HG03457 (cell line): ENCODE measurements at regions not wholly inside any gene's neighbourhood (a gene's known extent, or its start where the extent isn't known, plus 50 kb on each side); places are given as distances from the start of the nearest gene placed in this dataset.

Experiments
- ATAC-seq: cut with Tn5 transposase; IDR thresholded peaks from one replicate; pipeline ENCODE4 v1.9.1; 2021; ENCODE audit warnings: moderate number of reproducible peaks; ENCODE audit not compliant: unreplicated experiment

DNA sequence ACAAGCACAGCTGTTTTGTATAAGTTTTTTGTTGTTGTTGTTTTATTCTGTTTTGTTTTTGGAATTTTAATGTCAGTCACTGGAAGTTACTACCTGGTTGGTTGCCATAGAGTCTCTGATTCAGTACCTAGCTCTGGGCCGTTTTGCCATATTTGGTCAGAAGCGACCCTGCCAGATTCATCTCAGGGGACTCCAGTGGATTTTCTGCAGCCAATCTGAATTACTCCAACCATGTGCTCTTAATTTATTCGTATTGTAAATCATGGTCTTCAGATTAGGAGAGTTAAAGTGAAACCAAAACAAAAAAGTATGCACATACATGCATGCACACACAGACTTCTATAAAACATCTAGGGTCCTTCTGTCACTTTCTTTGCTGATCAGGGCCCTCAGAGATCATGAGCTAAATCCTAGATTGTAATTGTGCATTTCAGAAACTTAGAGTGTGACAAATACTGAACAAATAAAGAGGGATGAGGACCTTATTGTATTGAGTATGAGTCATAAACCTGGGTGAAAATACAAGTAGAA is 317.4 kb upstream of the UBE2E3 start:
- no peak for ATAC-seq

DNA sequence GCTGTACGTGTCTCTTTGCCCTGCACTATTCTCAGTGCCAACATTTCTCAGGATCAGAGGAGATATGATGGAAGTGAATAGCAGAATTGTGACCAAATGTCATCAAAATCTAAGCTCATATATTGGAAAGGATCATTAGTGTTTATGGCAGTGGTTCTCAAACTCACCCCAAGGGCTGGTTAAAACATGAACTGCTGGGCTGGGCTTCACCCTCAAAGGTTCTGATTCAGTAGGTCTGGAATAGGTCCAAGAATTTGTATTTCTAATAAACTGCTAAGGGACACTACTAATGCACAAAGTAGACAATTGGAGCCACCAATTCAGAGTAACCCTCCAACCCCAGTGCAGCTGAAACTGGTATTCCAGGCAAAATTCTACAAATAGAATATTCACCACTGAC is 317.9 kb upstream of the UBE2E3 start:
- ATAC-seq, result no peak

DNA sequence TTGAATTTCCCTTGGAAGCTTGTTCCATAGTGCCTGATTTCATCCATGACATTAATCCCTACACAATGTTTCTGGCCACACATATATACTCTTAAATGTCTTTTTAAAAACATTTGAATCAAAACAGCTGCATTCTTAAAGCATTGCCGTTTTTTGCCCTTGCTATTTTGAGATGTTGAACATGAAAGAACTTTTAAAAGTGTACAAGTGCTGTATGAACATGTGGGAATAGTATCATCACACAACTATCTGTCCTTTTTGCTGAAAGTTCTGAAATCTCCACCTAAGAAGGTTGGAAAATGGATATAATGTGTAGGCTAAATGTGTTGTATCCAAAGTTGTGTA is 318.7 kb upstream of the UBE2E3 start:
- no peak for ATAC-seq

DNA sequence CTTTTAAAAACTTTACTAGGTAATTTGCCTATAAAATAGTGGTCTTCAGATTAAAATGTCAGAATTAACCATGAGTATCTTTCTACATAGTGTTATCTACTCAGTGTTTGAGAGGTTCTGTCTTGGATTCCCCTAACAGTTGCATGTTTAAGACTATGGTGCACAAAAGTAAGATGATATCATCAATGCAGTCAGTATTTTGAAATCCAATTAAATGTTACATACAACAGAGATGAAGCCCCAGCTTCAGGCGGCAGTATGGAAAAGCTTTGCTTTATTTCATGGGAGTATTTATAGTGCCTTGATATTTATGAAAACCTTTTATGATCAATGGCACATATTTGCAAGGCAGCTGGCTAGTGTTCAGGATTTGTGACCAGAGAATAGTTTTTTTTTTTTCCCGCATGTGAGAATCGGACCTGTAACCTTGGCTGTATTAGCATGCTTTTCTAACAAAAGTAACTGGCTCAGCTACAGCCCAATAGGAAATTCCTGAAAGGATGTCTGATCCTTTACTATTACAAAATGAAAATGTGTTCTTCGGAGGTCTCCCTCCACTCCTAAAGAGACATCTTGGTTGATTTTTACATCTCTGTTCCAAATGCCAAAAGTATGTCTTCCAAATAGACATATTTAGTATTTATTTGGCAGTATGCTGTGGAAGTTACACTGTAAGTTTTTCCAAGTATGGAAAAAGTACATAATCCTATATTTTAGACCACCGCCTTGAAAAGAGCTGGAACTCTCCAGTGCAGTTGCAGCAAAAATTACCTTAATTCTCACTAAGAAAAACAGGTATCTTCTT is 319.3 kb upstream of the UBE2E3 start:
- no peak for ATAC-seq

DNA sequence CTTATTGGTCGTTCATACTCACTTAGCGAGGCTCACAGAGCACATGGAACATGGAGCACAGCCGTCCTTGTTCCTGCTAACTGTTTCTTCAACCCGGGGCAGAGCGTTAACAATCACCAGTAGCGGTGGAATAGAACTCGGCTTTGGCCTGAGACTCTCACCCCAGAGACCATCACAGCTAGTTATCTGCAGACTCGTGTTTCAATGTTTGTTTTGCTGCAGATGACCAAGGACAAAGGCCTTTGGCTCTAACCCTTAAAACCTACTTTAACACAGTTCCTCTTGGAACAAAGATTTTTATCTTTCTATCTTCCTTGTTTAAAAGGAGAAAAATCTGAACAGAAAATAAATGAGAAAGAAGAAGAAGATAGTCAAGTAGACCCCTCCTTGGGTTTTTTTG is 320.2 kb upstream of the UBE2E3 start:
- ATAC-seq, result no peak

DNA sequence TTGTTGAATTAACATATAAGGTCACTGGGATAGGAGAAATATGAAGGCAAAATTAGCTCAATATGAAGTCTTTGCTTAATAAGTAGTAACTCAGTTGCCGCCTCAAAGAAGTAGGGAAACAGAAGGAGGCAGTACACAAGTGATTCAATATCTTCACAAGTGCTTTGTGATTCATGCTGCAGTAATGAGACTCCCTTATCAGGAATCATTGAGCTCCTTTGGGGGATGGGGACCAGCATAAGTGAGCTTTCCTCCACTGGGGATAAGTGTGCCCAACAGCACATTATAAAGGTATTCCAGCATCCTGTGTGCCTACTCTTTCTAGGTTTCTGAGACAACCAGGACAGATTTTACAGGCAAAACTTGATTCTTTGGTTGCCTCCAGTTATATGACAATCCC is 323.4 kb upstream of the UBE2E3 start:
- ATAC-seq, result no peak

DNA sequence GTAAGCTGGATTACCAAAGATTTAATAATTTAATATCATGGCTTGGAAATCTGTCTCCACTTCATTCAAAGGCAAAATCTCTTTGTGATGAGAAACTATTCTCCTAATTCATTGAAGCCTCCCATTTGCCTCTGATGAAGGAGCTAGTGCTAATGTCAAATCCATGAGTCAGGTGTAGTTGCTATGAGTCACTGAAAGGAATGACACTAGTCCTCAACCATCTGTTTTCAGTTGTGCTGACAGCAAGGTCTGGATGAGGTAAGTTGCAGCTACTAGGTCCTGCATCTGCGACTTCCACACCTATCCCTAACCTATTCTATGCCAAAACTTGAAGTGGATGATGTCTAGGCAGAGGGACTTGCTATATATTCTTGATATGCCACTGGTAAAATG is 324.0 kb upstream of the UBE2E3 start:
- ATAC-seq, result no peak

DNA sequence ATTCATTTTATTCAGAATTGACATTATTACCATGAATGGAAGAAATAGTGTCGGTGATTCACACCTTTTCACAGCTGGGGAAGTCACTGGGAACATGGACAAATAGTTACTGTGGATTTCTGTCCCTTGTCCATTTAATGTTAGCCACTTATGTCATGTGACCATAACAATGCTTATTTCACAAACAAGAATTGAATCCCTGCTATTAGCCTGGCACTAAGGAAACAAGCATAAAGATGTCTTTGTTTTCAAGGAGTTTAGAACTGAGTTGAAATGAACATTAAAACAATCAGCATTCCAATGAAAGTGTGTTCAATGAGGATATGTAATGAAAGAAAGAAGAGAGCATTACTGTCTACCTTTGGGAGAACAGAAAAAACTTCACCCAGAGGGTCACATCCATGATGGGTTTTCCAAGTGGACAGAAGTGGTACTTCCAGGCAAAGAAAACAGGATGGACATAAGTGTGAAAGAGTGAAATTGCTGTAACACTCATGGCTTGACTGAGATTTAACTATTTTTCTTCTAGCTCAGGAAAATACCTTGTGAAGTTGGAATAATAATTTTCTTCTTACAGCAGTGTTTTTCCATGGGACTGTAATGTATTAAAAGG is 324.5 kb upstream of the UBE2E3 start:
- no peak for ATAC-seq

DNA sequence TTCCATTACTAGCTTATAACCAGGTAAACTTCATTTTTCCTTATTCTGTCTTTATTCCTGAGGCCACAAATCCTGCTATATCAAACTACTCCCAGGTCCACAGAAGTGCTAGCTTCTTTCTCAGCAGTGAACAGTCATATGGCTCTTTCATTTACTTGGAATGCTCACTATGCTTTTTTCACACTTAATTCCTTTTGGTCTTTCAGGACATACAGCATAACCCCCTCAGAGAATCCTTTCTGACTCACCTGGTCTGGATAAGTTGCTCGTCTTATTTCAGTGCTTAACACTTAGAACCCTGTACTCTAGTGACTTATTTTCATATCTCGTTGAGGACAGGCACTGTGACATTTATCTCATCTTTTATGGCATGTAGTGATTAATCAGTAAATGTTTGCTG is 325.0 kb upstream of the UBE2E3 start:
- no peak for ATAC-seq

DNA sequence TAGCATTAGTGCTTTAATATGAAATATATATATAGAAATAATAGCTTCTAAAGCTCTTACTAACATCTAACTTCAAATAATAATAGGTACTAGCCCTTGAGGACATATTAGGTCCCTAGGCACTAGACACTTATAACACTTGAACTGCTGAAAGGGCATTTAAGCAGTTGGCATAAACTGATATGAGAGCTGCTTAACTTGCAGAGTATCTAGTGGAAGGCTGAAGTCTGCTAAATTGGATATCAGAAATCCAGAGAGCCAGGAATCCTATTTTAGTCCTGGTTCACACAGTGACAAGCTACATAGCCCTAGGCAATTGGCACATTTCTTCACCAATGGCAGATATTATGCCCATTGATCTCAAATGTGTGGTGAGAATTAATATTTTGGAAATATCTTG is 326.9 kb upstream of the UBE2E3 start:
- ATAC-seq, result no peak

DNA sequence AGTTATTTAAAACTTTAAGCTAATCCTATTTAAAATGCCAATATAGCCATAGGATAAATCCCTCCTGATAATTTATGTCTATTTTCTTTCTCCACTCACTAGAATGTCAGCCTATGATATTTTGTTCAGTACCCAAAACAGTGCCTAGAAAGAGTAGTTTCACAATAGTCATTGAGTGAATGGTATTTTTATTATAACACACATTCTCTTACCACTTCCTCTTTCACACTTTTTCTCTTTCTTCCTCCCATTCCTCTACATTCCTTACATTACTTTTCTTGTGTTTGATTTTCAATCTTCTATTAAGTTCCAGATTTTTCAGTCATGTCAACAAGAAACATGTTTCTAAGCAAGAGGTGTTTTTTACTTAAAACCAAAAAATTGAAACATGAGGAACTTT is 327.6 kb upstream of the UBE2E3 start:
- no peak for ATAC-seq

DNA sequence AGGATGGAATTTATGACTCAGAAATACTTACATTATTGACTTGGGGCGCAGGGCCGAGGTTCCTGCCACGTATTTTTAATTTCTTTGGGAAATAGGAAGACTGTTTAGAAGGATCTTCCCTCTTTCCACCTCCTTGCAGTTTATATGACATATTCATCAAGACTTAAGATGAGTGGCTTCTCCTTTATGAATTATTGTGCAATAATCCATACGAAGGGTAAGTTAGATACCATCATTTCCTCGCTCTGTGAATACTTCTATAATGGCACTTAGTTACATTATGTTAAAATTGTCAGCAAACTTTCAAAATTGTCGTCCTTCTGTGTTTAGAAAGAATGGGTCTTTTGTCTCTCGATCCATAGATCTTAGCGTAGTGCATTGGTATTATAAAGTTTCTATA is 328.8 kb upstream of the UBE2E3 start:
- no peak for ATAC-seq

DNA sequence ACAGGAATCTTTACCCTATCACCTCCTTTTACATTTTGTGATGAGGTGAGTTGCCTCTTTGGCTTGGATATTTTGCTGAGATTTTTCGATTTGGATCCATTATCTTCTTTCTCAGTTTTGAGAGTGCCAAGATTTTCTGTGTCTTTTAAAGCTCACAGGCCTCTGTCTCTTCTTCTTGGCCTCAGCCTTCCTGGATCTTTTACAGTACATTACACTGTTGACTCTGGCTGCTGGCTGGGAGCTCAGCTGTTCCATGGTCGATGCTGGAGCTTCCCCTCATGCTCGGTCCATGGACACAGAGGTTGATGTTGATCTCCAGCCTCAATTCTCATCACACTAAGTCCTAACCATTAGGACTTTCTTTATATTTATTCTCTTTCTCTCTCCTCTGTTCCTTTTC is 332.8 kb upstream of the UBE2E3 start:
- no peak for ATAC-seq

DNA sequence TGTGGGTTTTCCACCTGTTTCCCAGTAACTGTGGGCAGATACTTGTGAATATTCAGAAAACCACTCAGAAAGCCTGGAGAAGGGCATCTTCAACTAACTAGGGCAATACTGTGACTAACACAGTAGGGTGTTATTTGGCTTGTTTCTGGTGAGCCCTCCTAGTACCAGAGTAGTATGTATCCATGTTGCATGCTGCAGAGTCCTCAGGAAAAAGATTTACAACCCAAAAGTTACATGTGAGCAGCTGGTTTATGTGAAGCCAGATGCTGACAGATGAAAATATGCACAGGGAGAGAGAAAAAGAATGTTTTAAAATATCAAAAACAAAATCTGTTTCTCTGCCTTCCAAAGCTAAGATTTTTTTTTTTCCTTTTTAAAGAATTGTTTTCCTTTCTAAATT is 333.2 kb upstream of the UBE2E3 start:
- ATAC-seq, result no peak

DNA sequence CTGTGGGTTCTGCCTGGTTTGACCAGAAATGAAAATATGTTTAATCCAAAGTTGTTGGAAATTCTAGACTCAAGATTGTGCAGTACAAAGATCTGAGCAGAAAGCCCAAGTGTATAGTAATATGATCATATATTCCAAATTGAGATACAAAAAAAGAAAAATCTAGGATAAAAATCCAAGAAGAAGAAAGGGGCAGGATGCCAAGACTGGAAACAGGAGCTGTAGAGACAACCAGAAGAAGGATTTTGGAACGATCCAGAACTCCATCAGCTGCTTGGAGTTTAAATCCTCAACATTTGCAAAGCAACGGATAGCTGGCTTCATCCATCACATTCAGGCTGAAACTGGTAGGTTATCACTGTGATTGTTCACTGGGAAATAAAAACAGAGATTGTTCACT is 333.6 kb upstream of the UBE2E3 start:
- no peak for ATAC-seq

DNA sequence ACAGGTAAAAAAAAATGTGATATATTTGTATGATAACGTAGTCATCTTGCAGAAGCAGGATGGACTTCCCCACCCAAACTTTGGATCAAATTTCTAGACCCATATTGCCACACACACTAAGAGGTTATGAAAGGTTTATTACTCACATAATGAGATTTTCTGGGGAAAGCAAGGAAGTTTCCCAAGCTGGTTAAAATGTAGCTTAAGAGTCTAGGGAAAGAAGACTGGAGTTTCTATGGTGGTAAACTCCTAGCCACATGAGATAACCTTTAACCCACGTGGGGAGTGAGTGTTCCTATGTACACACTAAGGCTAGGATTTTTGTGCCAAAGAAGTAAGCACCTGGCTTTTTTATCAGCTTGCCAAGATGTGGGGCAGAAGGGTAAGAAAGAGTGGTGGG is 335.7 kb upstream of the UBE2E3 start:
- ATAC-seq, result no peak

DNA sequence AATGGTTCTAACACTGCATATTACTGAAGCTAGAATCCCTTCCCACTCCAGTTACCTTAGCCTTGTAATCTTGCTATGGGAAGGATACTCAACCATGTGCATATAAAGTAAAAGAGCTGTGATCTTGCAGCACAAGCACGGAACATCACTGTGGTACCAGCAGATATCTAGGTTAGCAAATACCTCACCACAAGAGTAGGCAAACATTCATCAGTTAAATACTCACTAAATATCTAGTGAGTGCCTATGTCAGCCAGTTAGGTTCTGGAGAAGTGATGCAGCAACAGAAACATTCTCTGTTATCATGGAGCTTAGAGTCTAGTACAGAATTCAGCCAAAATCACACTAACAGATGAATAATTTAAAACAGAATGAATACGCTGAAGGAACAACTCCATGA is 349.6 kb upstream of the UBE2E3 start:
- ATAC-seq, result no peak

DNA sequence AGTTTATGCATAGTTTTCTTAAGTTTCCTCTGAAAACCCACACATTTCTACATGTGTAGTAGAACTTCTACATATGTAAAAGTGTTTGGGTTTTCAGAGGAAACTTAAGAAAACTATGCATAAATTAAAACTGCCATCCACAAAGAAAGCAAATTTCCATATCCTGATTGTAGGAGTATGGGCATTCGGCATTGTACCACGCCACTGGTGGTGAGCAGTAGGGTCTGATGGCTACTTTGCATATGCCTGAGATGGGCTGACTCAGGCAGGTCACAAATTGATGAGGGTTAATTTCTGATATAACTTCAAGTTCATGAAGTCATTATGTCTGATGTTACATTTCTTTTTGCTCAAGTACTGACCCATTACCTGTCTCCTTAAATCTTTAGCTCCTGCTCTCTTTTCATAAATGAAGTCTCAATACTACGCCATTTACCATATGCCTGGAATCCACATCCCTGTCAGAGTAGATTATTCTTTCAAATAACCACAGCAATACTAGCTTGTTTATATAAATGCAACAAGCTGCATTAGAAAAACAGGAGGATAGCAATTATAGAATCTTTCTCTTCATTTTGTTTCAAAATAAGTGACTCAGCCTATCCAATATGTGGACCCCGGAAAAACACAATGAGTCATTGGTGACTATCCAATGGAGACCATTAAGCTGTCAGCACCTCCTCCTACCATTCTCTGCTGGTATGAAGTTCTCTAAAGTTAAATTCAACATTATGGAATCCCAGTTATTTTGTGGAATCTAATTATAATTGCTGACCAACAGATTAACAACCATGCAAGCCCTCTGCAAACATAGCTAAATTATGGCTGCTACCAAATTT is 355.2 kb upstream of the UBE2E3 start:
- ATAC-seq, result no peak

DNA sequence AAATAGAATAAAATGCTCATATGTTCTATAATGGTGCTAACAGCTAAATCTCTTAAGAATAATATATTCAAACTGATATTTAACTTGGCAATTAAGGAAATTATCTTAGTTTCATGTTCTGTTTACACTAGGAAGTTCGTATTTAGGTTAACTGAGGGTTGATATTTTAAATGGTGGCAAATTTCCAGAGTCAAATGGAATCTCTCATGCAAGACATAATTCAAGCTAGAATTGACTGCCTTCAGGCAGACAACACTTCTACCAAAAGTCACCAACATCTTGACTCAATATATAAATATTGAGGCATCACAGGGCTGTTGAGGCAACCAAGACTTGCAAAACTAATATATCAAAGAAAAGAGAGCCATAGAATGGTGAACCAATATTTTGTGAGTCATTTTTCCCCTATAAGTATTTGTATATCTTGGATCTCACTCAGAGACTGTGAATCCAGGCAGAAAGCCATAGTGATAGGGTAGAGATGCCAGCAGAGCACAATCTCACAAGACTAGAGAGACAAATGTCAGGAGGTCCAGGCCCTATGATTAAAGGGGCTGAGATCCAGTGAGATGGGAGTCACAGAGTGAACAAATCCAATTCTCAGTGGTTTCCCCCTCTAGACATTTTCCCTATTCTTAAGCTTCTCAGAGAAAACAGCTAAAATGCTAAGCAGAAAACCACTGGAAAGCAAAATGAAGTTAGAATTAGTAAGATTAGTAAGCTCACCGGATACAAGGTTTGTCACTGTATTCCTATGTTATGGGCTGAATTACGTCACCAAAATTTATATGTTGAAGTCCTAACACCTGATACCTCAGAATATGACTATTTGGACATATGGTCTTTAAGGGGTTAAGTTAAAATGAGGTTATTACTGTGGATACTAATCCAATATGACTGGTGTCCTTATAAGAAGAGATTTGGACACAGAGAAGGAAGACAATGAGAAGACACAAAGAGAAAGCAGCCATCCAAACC is 358.2 kb upstream of the UBE2E3 start:
- no peak for ATAC-seq

DNA sequence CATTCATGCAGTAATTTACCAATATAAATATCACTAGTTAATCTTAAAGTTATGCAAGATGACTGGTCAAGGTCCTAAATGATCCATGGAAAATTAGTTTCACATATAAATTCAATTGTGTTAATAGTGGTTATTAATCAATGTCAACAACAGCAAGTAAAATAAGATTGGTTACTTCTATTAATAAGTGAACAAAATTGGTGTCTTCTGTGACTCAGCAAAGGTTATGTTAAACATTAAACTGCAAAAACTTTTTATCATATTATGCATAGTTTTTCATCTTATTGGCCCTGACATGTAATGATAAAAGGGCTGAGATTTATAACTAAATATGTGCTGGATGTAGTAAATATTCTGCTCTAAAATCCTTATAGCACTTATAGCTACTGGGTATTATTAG is 359.0 kb upstream of the UBE2E3 start:
- ATAC-seq, result no peak

DNA sequence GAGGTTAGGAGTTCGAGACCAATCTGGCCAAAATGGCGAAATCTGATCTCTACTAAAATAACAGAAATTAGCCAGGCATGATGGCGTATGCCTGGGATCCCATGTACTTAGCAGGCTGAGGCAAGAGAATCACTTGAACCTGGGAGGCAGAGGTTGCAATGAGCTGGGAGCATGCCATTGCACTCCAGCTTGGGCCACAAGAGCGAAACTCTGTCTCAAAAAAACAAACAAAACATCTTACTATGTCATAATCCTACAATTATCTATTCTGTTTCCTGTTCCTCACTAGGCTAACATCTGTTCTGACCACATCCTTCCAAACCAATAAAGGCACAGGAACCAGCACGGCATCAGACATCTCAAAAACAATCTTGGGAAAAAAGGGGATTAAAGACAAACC is 361.8 kb upstream of the UBE2E3 start:
- ATAC-seq, result no peak
